Glomerular endothelial cell (primary cell): ENCODE measurements at regions not wholly inside any gene's neighbourhood (a gene's known extent, or its start where the extent isn't known, plus 50 kb on each side); places are given as distances from the start of the nearest gene placed in this dataset.

Experiments used
- DNase-seq: peaks from one replicate; pipeline ENCODE4 v3.0.0-alpha.2; 2011; ENCODE audit warnings: low read depth, low spot score; ENCODE audit errors: extremely low read depth

GRCh38 chr16:82567175-82567574, 59.6 kb upstream of the CDH13 start:
- no peak for DNase-seq

GRCh38 chr16:82563401-82563800, 63.4 kb upstream of the CDH13 start:
- DNase-seq, result no peak

- no peak for DNase-seq
These were observed 64.5 kb upstream of the CDH13 start for GRCh38 chr16:82562183-82562683.

GRCh38 chr16:82560805-82561325, 65.9 kb upstream of the CDH13 start:
- DNase-seq, result no peak

- DNase-seq, result no peak
These were observed 82.2 kb upstream of the CDH13 start for GRCh38 chr16:82544378-82545160.

GRCh38 chr16:82542714-82543113, 84.1 kb upstream of the CDH13 start:
- DNase-seq, result no peak

- no peak for DNase-seq
These were observed 85.7 kb upstream of the CDH13 start for GRCh38 chr16:82541103-82541502.

- DNase-seq, result no peak
These were observed 91.0 kb upstream of the CDH13 start for GRCh38 chr16:82535764-82536163.

- no peak for DNase-seq
These were observed 91.5 kb upstream of the CDH13 start for GRCh38 chr16:82535262-82535661.

- no peak for DNase-seq
These were observed 93.6 kb upstream of the CDH13 start for GRCh38 chr16:82533189-82533588.

- no peak for DNase-seq
These were observed 95.9 kb upstream of the CDH13 start for GRCh38 chr16:82530883-82531282.

- no peak for DNase-seq
These were observed 99.7 kb upstream of the CDH13 start for GRCh38 chr16:82527101-82527500.

- DNase-seq, result no peak
These were observed 101.8 kb upstream of the CDH13 start for GRCh38 chr16:82524976-82525375.

- no peak for DNase-seq
These were observed 103.0 kb upstream of the CDH13 start for GRCh38 chr16:82523815-82524214.

GRCh38 chr16:82522026-82522425, 104.7 kb upstream of the CDH13 start:
- no peak for DNase-seq

GRCh38 chr16:82518811-82519210, 108.0 kb upstream of the CDH13 start:
- no peak for DNase-seq

GRCh38 chr16:82514262-82514661, 112.5 kb upstream of the CDH13 start:
- no peak for DNase-seq

- DNase-seq, result no peak
These were observed 115.9 kb upstream of the CDH13 start for GRCh38 chr16:82510789-82511305.

- DNase-seq, result no peak
These were observed 116.9 kb upstream of the CDH13 start for GRCh38 chr16:82509691-82510430.

- no peak for DNase-seq
These were observed 119.8 kb upstream of the CDH13 start for GRCh38 chr16:82506692-82507670.
